ENCODE measurements at regions not wholly inside any gene's neighbourhood (a gene's known extent, or its start where the extent isn't known, plus 50 kb on each side); places are given as distances from the start of the nearest gene placed in this dataset.

DNA sequence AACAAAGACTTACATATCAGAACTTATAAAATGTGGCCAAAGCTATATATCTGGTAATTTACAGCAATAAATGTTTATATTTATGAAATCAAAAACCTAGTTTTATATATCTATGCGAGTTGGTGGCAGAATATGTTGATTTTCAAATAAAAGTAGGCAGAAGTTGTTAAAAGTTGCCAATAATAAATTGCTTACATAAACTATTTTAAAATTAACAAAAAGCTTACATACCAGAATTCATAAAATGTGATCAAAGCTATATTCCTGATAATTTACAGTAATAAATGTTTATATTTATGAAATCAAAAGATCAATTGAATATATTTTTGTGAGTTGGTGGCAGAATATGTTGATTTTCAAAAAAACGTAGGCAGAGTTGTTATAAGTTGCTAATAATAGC, 451.8 kb upstream of the KHDRBS2 start:
- TF ChIP-seq EZH2 (IDR thresholded peaks at IDR 0.05; ENCODE audit: borderline replicate concordance, low read depth, low read length, severe bottlenecking): no peak
- TF ChIP-seq, protein P1, sequence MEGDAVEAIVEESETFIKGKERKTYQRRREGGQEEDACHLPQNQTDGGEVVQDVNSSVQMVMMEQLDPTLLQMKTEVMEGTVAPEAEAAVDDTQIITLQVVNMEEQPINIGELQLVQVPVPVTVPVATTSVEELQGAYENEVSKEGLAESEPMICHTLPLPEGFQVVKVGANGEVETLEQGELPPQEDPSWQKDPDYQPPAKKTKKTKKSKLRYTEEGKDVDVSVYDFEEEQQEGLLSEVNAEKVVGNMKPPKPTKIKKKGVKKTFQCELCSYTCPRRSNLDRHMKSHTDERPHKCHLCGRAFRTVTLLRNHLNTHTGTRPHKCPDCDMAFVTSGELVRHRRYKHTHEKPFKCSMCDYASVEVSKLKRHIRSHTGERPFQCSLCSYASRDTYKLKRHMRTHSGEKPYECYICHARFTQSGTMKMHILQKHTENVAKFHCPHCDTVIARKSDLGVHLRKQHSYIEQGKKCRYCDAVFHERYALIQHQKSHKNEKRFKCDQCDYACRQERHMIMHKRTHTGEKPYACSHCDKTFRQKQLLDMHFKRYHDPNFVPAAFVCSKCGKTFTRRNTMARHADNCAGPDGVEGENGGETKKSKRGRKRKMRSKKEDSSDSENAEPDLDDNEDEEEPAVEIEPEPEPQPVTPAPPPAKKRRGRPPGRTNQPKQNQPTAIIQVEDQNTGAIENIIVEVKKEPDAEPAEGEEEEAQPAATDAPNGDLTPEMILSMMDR (IDR thresholded peaks at IDR 0.05; ENCODE audit: borderline replicate concordance, extremely low read depth, low read length, poor library complexity, severe bottlenecking): no peak

Measured in DND-41 (cell line).